Choroid plexus epithelial cell (primary cell): ENCODE measurements at regions not wholly inside any gene's neighbourhood (a gene's known extent, or its start where the extent isn't known, plus 50 kb on each side); places are given as distances from the start of the nearest gene placed in this dataset.
A peak's percentile ranks its signal among the peaks of the same experiment; 100 is the strongest.

Experiments
- DNase-seq: peaks from one replicate; pipeline ENCODE4 v3.0.0-alpha.2; 2010; ENCODE audit warnings: low read depth
- H3K4me3 ChIP-seq: 2 replicates; pipeline ENCODE4 v1.5.1; 2011; ENCODE audit warnings: low read depth, mild to moderate bottlenecking, control low read depth, low read length, moderate library complexity
- TF ChIP-seq, protein P1 (sequence below): conservative IDR thresholded peaks from 2 replicates; pipeline ENCODE4 v1.5.1; 2011; ENCODE audit warnings: low read depth, mild to moderate bottlenecking, control low read depth, inconsistent platforms, low read length, moderate library complexity

DNA sequence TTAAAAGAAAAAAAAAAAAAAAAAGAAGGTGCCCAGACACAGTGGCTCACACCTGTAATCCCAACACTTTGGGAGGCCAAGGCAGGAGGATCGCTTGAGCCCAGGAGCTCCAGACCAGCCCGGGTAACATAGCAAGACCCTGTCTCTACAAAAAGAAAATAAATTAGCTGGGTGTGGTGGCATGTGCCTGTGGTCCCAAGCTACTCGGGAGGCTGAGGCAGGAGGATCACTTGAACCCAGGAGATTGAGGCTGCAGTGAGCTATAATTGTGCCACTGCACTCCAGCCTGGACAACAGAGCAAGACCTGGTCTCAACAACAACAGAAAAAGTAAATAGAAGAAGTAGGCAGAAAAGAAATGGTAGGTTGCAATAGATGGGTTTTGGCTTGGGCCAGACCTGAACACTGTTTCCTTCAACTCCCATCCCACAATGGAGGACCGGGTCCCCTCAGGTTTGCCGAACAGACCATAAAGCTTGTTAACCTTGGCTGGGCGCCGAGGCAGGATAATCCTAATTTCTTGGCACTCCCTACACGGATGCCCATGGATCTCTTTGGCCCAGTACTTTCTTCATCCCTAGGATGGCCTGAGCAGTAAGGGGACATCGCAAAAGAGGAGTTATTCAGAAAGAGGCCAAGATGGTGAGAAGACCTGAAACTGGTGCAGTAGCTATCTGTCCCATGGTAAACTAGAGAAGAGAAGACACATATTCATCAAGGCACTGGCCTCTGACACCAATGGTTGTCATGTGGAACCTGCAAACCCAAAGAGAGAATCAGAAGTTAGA is 165.5 kb upstream of the CCND2 start:
- H3K4me3 ChIP-seq, result no peak overlapping the region
- TF ChIP-seq, protein P1, sequence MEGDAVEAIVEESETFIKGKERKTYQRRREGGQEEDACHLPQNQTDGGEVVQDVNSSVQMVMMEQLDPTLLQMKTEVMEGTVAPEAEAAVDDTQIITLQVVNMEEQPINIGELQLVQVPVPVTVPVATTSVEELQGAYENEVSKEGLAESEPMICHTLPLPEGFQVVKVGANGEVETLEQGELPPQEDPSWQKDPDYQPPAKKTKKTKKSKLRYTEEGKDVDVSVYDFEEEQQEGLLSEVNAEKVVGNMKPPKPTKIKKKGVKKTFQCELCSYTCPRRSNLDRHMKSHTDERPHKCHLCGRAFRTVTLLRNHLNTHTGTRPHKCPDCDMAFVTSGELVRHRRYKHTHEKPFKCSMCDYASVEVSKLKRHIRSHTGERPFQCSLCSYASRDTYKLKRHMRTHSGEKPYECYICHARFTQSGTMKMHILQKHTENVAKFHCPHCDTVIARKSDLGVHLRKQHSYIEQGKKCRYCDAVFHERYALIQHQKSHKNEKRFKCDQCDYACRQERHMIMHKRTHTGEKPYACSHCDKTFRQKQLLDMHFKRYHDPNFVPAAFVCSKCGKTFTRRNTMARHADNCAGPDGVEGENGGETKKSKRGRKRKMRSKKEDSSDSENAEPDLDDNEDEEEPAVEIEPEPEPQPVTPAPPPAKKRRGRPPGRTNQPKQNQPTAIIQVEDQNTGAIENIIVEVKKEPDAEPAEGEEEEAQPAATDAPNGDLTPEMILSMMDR, result no peak
- DNase-seq, result no peak

DNA sequence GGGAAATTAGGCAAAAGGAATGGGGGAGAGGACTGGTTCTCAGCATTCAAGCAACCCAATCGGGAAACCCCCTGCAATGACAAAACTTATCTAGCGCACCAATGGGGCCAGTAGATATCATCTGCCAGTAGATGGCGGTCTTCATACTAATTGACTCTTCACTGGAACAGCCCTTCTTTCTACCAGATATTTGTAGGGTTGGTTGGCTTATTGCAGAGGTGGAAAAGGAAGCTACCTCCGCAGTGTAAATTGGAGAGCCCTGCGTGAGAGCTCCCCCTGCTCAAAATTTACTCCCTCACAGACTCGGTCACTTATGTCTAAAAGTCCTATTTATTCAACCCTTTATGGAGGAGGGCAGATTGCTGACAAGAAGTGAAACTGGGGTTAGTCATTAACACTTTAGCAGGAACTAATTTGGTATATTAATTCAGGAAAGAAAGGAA is 166.1 kb upstream of the CCND2 start:
- H3K4me3 ChIP-seq, result no peak overlapping the region
- TF ChIP-seq, protein P1, result peak; percentile 79
- DNase-seq, result peak; percentile 77

DNA sequence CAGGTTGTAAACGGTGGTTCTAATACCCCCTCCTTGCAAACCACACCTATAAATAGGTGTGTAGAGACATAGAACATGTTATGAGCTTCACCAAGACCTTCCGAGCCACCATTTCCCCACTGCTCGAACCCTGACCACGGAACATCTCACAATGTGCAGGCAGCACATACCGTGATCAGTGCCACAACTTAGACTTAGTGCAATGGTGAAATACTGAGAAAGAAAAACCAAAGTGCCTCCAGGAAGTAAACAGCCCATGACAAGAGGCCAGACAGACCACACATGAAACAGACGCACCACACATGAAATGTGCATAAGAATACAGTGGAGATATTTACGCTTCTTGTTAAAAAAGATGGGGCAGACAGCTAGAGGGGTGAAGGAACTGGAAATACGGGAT is 166.9 kb upstream of the CCND2 start:
- no peak for DNase-seq
- TF ChIP-seq, protein P1, result no peak
- no peak overlapping the region for H3K4me3 ChIP-seq

DNA sequence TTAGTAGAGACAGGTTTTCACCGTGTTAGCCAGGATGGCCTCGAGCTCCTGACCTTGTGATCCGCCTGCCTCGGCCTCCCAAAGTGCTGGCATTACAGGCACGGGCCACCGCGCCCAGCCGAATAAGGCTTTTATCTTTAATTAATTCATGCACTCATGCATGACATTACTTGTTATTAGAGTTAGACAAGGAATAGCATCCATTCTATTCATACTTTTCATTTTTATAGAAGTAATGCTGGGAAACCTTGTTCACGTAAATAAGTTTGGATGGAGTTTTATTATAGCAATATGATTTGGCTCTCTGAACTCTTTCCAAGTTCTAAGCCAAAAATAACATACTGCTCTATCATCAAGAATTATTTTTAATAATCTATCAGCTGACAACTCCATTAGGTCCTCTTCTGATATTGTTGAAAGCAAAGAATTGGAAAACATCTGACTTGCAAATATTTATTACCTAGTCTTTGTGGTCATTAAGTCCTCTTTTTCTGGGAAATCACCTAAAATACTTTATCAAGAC is 168.8 kb upstream of the CCND2 start:
- DNase-seq, result no peak
- TF ChIP-seq, protein P1, result no peak

DNA sequence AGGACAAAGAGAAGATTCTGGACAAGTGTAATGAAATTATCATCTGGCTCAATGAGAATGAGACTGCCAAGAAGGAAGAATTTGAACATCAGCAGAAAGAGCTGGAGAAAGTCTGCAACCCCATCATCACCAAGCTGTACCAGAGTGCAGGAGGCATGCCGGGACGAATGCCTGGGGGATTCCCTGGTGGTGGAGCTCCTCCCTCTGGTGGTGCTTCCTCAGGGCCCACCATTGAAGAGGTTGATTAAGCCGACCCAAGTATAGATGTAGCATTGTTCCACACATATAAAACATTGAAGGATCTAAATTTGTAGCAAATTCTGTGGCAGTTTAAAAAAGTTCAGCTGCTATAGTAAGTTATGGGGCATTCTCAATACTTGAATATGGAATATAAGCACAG is 174.3 kb upstream of the CCND2 start:
- DNase-seq, result no peak
- TF ChIP-seq, protein P1, result no peak
- H3K4me3 ChIP-seq, result no peak overlapping the region

More for the DNA sequence above, 168.8 kb upstream of the CCND2 start:
- H3K4me3 ChIP-seq, result no peak overlapping the region

DNA sequence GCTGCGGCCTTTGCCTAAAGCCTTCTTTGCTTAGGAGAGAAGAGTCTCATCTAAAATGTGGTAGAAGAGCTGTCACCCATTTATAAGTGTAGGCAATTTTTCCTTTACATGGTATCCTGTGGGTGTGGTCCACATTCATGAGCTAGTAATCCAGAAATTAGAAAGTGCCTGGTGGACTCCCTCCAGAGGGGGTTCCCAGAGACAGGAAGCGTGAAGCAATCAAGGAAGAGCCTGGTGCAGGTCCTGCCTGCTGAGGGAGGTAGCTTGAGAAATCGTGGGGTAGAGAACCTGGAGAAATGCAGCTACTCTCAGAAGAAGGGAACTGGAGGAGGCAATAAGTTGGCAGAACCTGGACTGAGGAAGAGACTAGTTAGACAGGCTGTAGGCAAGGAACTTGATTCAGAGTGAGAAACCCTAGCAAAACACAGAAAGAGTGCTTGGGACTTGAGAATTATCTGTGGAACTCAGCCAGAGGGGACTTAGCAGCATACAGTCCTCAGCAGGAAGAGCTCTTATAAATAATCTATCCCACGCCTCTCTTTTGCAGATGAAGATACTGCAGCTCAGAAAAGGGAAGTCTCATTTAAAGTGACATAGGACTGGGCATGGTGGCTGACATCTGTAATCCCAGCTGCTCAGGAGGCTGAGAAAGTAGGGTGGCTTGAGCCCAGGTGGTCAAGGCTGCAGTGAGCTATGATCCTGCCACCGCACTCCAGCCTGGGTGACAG is 182.4 kb upstream of the CCND2 start:
- H3K4me3 ChIP-seq, result no peak overlapping the region
- TF ChIP-seq, protein P1, result no peak
- DNase-seq, result no peak
